ENCODE measurements at regions not wholly inside any gene's neighbourhood (a gene's known extent, or its start where the extent isn't known, plus 50 kb on each side); places are given as distances from the start of the nearest gene placed in this dataset.

DNA sequence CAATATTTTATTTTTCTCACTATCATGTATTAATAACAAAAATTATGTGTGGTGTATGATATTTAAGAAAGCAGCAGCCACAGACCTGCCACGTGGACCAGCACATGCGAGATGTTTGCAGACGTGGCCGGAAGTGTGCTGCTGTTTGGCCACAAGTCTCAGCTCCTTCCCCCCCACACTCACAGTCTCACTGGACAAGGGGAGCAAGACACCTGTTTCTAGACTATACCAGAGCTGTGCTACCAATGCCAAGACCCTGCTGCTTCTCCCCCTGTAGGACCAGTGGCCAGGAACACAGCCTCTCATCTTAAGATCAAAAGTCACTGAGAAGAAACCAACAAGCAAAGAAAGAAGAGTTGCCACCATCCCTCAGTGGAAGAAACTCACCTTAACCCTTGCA is 258.9 kb upstream of the PPP2R2D start:
- no peak overlapping the region for H3K27ac Mint-ChIP-seq
- peaks cover 3% of the 10 kb centered on the region for H3K27me3 Mint-ChIP-seq
- no peak overlapping the region for H3K4me3 Mint-ChIP-seq
- ATAC-seq (replicated peaks), result no peak
- H3K36me3 Mint-ChIP-seq (ENCODE audit: low read depth), result no peaks in the 10 kb centered on the region
- H3K9me3 Mint-ChIP-seq, result no peaks in the 10 kb centered on the region
- no peaks in the 10 kb centered on the region for H3K4me1 Mint-ChIP-seq

DNA sequence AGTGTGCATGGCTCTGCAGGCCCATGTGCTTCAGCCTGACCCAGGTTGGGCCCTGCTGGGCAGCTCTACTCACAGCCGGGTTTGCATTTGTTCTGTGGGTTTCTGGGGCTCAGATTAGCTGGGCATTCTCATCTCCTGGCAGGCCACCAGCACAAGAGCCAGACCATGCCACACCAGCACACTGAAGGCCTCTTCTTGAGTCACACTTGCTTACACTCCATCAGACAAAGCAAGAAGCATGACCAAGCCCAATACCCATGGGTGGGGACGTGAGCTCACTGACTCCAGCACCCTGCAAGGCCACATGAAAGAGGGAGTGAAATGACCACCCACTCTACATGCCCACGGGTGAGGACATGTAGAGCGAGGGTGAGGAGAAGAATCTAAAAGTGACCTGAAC is 257.8 kb upstream of the PPP2R2D start:
- H3K4me3 Mint-ChIP-seq, result no peak overlapping the region
- no peaks in the 10 kb centered on the region for H3K9me3 Mint-ChIP-seq
- no peak for ATAC-seq (replicated peaks)
- H3K36me3 Mint-ChIP-seq (ENCODE audit: low read depth), result no peaks in the 10 kb centered on the region
- H3K4me1 Mint-ChIP-seq, result no peaks in the 10 kb centered on the region
- H3K27me3 Mint-ChIP-seq, result no peaks in the 10 kb centered on the region
- H3K27ac Mint-ChIP-seq, result no peak overlapping the region

DNA sequence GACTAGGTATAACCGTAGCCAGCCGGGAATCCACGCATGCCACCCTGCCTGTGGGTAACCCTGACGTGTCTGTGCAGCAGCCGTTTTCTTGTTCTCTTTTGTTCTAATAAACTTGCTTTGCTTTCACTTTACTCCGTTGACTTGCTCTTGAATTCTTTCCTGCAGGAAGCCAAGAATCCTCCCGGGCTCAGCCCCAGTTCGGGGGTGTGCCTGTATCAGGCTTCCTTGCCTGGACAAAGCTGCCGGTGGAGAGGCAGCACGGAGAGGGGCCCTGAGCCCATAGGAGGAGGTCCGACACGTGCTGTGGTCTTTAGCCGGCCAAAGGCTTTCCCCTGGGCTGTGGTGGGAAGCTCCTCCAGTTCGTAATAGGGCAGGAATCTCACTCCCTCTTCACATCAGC is 256.5 kb upstream of the PPP2R2D start:
- Mint-ChIP-seq H3K4me1 (no peaks in the 10 kb centered on the region), H3K4me3 (no peak overlapping the region), H3K27me3 (no peaks in the 10 kb centered on the region), H3K9me3 (no peaks in the 10 kb centered on the region), H3K36me3 (ENCODE audit: low read depth) (no peaks in the 10 kb centered on the region), H3K27ac (no peak overlapping the region)
- no peak for ATAC-seq (replicated peaks)

DNA sequence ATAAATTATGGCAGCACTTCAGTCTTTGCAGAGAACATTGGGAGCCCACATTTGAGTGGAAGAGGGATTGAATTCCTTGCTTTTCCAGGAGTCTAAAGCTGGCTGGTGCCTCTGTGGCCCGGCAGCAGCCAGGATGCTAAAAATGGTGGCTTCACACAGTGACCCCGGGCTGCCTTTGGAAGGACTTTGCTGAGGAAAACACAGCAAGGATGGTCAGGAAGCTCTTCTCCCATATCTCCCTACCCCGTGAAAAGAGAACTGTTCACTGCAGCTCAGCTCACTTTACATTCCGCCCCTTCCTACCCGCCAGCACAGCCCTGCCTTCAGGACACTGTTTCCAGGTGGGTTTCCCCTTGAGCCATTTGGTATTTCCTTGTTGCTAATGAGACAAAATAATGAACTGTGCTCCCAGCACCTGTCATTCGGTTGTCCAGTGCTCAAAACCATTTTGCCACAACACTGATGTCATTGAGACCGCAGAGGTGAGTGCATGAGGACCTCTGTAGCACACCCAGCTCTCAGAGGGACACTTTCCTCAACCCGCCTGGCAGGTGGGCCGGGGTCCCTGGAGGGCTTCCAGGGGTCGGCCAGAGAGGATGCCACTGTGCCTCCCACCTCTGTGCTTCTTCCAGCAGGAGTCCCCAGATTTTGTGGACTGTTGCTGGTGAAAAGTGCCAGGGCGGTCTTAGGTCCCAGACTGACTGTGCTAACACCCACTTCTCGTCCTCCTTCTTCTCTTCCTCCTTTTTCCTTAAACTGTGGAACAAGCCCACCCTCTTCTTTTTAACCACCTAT is 255.7 kb upstream of the PPP2R2D start:
- no peak overlapping the region for H3K27ac Mint-ChIP-seq
- H3K9me3 Mint-ChIP-seq, result no peaks in the 10 kb centered on the region

DNA sequence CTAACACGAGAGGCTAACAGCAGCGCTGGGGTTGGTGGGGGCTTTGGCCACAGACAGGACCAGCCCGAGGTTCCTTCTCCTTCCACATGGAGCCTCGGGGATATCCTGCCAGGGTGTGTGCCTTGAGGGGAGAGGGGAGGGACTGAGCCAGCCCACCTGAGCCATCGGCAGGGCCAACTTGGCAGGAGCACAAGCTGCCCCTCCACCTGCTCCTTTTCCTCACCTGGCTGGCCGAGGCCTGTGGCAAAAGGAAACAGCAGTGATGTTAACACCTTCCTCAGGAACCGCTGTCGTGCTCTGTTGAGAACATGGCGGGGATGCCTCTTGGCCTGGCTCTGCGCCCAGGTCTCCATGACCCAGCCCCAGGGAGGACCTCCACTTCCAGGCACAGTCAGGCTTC is 255.1 kb upstream of the PPP2R2D start:
- no peaks in the 10 kb centered on the region for H3K36me3 Mint-ChIP-seq (ENCODE audit: low read depth)
- no peak overlapping the region for H3K27ac Mint-ChIP-seq
- H3K9me3 Mint-ChIP-seq, result no peaks in the 10 kb centered on the region
- H3K4me3 Mint-ChIP-seq, result no peak overlapping the region
- no peaks in the 10 kb centered on the region for H3K4me1 Mint-ChIP-seq
- ATAC-seq (replicated peaks), result no peak
- H3K27me3 Mint-ChIP-seq, result no peaks in the 10 kb centered on the region

More for the DNA sequence above, 255.7 kb upstream of the PPP2R2D start:
- H3K4me1 Mint-ChIP-seq, result no peaks in the 10 kb centered on the region
- no peaks in the 10 kb centered on the region for H3K36me3 Mint-ChIP-seq (ENCODE audit: low read depth)
- no peaks in the 10 kb centered on the region for H3K27me3 Mint-ChIP-seq
- no peak for ATAC-seq (replicated peaks)
- no peak overlapping the region for H3K4me3 Mint-ChIP-seq

DNA sequence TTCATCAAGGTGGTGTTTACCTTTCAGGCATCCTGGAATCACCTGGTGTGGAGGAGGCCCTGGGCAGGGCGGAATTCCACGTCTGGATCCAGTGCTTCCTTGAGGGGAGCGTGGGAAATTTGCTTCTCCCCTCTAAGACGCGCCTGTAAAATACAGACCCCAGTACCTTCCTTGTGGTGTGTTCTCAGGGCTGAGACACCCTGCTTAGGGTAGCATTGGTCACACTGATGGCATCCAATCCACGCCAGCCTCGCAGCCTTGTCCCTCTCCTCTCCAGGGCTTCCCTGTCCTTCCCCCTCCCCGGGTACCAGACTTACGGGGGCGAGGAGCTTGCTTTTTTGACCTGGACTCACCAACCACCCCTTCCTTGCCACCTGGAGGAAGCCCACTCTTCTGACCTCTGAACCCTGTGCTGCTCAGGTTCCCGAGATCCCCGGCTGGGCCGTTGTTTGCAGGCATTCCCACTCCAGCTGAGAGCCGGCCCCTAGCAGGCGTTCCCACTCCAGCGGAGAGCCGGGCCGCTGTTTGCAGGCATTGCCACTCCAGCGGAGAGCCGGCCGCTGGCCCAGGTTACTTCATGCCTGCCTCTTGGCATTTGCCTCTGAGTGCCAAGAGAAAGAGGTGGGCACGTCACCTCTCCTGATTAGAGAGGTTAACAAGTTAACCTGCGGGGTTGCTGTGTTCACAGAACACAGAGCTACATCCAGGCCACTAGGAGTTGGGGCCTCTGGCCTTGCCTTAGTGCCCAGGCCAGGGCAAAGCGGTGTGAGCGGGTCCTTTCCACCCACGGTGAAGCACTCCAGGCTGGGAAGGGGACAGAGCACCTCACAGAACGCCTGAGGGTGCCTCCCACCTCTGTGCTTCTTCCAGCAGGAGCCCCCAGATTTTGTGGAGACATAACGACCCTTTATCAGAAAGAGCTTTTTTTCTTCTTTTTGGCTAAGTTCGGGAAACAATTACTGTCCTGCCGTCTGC is 254.0 kb upstream of the PPP2R2D start:
- no peak for ATAC-seq (replicated peaks)
- Mint-ChIP-seq H3K4me3 (no peak overlapping the region), H3K27ac (no peak overlapping the region), H3K4me1 (no peaks in the 10 kb centered on the region), H3K36me3 (ENCODE audit: low read depth) (no peaks in the 10 kb centered on the region), H3K27me3 (no peaks in the 10 kb centered on the region), H3K9me3 (no peaks in the 10 kb centered on the region)

DNA sequence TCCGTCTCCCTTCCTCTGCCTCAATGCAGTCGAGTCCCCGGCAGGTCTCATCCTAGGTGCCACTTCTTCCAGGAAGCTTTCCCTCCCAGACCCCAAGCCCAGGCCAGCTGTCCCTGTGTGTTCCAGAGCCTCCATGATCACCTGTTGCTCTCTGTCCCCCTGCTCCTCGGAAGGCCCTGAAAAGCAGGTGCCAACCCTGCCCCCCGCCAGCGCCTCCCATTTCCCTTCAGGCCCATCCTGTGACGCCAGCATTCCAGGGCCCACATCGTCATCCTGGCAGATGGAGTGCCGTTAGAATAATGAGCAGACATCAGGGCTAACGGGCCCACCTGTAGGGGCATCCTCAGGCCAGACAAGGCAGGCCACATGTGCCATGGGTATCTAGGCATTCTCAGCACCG is 253.0 kb upstream of the PPP2R2D start:
- ATAC-seq (replicated peaks), result no peak
- Mint-ChIP-seq H3K27me3 (no peaks in the 10 kb centered on the region), H3K27ac (no peak overlapping the region), H3K36me3 (ENCODE audit: low read depth) (no peaks in the 10 kb centered on the region), H3K4me1 (no peaks in the 10 kb centered on the region), H3K4me3 (no peak overlapping the region), H3K9me3 (no peaks in the 10 kb centered on the region)

DNA sequence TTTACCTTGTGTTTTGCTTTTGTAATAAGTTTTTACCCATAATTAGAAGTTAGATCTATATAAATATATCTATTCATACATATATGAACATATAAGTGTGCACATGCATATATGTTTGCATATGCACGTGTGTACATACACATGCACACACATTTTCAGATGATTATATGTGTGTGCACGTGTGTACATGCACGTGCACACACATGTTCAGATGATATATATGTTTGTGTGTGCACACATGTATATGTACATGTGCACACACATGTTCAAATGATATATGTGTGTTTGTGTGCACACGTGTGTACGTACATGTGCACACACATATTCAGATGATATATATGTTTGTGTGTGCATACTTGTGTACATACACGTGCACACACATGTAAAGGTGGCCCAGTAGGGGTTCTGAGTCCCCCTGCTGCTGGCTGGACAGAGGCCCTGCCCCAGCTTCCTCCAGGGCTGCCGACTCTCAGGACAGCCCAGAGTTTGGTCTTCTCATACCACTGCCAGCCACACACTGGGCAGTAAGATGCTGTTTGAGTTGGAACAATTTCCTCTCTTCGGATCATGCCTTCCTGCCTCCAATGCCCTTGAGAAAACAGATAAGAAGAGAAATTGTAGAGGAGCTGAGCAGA is 252.3 kb upstream of the PPP2R2D start:
- Mint-ChIP-seq H3K4me1 (no peaks in the 10 kb centered on the region), H3K27me3 (no peaks in the 10 kb centered on the region), H3K36me3 (ENCODE audit: low read depth) (no peaks in the 10 kb centered on the region), H3K4me3 (no peak overlapping the region), H3K9me3 (no peaks in the 10 kb centered on the region), H3K27ac (no peak overlapping the region)
- ATAC-seq (replicated peaks), result no peak

DNA sequence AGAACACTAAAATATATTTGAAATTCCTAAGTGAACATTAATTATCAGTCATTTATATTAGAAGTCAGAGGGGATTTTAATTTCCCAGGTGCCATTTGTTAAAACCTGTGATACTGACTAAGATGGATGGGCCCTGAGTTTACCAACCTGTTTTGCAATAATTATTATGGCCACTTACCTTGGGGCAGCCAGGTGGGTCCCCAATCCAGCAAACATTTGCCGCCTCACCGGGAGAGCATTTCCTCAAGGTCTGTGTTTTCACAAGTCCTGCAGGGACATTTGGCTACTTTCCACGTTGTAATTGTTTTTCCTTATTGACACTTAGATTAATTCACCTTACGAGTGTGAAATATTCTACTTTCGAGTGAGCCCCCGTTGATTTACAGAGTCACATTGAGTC is 251.2 kb upstream of the PPP2R2D start:
- no peaks in the 10 kb centered on the region for H3K4me1 Mint-ChIP-seq
- no peaks in the 10 kb centered on the region for H3K36me3 Mint-ChIP-seq (ENCODE audit: low read depth)
- ATAC-seq (replicated peaks), result no peak
- H3K4me3 Mint-ChIP-seq, result no peak overlapping the region
- H3K9me3 Mint-ChIP-seq, result no peaks in the 10 kb centered on the region
- H3K27me3 Mint-ChIP-seq, result peaks cover 5% of the 10 kb centered on the region
- no peak overlapping the region for H3K27ac Mint-ChIP-seq

DNA sequence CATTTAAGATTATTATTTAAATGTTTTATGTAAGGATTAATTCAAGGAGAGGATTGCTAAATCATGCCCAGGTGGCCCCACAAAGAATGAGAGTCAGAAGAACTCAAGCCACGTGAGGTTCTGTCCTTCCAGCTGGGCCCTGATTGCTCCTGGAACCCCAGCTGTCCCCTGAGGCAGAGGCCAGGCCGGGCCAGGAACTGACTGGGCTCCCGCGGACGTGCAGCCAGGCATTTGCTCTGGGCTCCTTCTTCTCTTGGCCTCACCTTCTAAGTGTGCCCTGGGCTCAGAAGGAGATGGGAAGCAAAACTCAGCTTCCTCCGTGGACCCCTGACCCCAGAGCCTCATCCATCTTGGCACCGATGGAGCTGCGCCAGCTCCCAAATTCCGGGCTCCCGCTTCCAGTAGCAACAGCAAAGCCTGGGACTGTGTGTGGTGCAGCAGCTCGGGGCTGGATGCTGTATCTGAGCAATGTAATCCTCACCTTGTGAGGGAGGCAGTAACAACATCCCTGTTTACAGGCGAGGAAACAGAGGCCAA is 250.6 kb upstream of the PPP2R2D start:
- no peaks in the 10 kb centered on the region for H3K4me1 Mint-ChIP-seq
- no peak for ATAC-seq (replicated peaks)
- no peak overlapping the region for H3K27ac Mint-ChIP-seq
- no peaks in the 10 kb centered on the region for H3K9me3 Mint-ChIP-seq
- H3K36me3 Mint-ChIP-seq (ENCODE audit: low read depth), result no peaks in the 10 kb centered on the region
- H3K27me3 Mint-ChIP-seq, result peaks cover 5% of the 10 kb centered on the region
- H3K4me3 Mint-ChIP-seq, result no peak overlapping the region

DNA sequence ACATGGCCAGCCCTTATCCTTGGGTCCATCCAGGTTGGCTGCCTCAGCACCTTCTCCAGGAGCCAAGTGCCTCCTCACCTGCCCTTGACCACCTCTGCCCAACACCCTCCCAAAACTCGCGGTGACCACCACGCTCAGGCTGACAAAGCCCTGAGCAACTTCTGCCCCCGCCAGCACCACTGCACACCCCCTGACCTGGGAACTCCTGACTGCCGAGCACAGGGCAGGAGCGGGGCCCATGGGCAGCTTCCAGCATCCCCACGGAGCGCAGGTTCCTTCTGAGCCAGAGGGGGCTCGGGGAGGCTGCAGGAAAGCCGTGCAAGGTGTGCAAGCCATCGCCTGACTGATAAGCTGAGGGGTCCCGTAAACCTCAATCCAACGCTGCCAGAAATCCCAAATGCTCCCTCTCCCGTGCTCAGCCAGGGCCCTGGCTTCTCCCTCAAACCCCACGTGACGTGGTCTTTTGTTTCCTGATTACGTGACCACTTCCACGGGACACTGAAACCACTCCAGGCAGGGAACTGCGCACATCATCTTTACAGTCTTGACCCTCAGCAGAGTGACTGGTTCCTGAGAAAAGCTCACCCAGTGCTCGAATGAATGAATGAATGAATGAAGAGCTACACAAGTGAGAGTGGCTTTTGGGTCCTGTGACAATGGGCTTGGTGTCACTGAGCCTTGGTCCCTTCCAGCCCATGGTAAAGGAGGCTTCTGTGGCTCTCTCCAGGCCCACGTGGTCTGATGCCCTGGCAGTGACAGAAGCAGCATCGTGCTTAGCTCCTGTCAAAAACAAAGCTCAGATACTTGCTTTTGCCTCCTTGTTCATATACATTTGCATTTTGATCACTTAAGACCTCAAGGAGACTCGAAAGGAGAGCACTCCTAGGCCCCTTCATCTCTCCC is 249.8 kb upstream of the PPP2R2D start:
- peaks cover 5% of the 10 kb centered on the region for H3K27me3 Mint-ChIP-seq
- H3K9me3 Mint-ChIP-seq, result no peaks in the 10 kb centered on the region
- no peaks in the 10 kb centered on the region for H3K4me1 Mint-ChIP-seq
- H3K36me3 Mint-ChIP-seq (ENCODE audit: low read depth), result no peaks in the 10 kb centered on the region
- no peak for ATAC-seq (replicated peaks)
- no peak overlapping the region for H3K4me3 Mint-ChIP-seq
- no peak overlapping the region for H3K27ac Mint-ChIP-seq

DNA sequence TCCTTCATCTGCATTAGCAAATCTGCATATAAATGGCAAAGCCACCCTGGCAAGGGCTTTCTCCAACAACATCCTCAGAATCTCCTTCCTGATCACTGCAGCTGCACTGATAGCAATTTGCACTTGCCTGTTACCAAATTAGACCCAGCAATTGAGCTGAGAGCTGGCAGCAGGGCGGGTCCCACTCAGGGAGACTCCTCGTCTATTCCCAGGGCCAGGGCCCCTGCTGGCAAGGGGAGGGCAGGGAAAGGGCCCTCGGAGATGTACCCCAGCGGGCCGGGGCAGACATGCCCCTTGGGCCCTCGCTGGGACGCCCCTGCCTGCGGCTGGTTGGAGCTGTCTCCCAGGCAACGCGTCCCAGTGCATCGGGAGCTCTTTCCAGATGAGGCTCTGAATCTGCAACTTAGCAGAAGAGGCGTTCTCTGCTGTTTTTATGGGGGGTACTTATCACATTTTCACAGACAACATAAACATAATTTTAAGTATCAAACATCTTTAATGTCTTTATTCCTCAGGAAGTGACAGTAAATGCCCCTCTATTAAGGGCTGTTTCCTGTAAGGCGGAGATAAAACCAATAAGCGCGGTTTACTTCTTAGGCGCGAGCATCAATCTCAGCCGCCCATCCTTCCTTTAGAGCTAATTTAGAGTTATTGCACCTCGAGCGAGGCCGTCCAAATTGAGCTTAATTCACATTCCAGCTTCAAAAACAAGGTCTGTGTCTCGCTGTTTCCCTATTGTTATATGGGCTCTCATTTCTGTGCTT is 249.0 kb upstream of the PPP2R2D start:
- Mint-ChIP-seq H3K27me3 (peaks cover 5% of the 10 kb centered on the region), H3K36me3 (ENCODE audit: low read depth) (no peaks in the 10 kb centered on the region), H3K27ac (no peak overlapping the region), H3K4me1 (no peaks in the 10 kb centered on the region), H3K4me3 (no peak overlapping the region), H3K9me3 (no peaks in the 10 kb centered on the region)
- no peak for ATAC-seq (replicated peaks)

DNA sequence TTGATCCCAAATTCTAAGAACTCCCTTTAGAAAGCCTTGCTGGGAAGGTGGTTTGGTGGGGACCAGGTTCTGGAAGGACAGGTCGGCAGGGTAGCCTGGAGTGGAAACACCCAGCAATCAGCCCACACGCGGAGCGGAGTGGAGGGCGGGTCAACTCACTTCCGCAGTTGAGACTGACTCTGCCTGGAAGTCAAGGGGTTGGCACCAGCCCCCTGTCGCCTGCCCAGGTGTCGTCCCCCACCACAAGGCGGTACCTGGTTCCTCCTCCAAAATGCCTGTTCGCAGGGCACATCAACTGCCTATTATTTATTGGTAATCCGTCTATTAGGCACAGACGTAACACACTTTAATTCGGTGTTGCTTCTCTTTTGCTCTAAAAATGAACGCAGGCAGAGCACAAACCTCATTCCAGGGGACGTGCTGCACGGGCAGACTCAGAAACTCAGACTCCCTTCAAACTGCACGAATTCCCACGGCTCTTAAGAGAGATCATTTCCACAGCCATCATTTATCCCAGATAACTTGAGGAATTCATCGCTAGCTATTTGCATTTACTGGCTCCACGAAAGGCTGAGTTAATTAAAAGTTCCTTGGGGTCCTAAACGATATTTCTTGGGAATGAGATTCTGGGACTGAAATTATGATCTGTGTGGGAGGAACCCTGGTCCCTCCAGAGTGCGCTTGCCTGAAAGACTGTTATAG is 248.2 kb upstream of the PPP2R2D start:
- Mint-ChIP-seq H3K4me1 (no peaks in the 10 kb centered on the region), H3K27me3 (peaks cover 5% of the 10 kb centered on the region), H3K9me3 (no peaks in the 10 kb centered on the region), H3K4me3 (no peak overlapping the region), H3K36me3 (ENCODE audit: low read depth) (no peaks in the 10 kb centered on the region), H3K27ac (no peak overlapping the region)
- no peak for ATAC-seq (replicated peaks)

All from activated T-helper 17 cell treated with anti-CD3 and anti-CD28 coated beads, Interleukin-2, amount 50 U/mL, for 72 hours (primary cell).